ENCODE measurements at regions not wholly inside any gene's neighbourhood (a gene's known extent, or its start where the extent isn't known, plus 50 kb on each side); places are given as distances from the start of the nearest gene placed in this dataset.

- TF ChIP-seq, protein P1, sequence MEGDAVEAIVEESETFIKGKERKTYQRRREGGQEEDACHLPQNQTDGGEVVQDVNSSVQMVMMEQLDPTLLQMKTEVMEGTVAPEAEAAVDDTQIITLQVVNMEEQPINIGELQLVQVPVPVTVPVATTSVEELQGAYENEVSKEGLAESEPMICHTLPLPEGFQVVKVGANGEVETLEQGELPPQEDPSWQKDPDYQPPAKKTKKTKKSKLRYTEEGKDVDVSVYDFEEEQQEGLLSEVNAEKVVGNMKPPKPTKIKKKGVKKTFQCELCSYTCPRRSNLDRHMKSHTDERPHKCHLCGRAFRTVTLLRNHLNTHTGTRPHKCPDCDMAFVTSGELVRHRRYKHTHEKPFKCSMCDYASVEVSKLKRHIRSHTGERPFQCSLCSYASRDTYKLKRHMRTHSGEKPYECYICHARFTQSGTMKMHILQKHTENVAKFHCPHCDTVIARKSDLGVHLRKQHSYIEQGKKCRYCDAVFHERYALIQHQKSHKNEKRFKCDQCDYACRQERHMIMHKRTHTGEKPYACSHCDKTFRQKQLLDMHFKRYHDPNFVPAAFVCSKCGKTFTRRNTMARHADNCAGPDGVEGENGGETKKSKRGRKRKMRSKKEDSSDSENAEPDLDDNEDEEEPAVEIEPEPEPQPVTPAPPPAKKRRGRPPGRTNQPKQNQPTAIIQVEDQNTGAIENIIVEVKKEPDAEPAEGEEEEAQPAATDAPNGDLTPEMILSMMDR (IDR thresholded peaks at IDR 0.05): no peak
- no peak for TF ChIP-seq POLR2A (IDR thresholded peaks at IDR 0.05)
Observed at GRCh38 chr10:55358539-55358938, 557.5 kb upstream of the PCDH15 start.

All from prostate gland (tissue), 2 donors.